ENCODE measurements at regions not wholly inside any gene's neighbourhood (a gene's known extent, or its start where the extent isn't known, plus 50 kb on each side); places are given as distances from the start of the nearest gene placed in this dataset.

- TF ChIP-seq ZNF619 (CRISPR knock-in tag; IDR thresholded peaks at IDR 0.05) = no peak
- TF ChIP-seq RFX5 (IDR thresholded peaks at IDR 0.05; ENCODE audit: low read depth, low read length) = no peak
- no peak for TF ChIP-seq EP300 (IDR thresholded peaks at IDR 0.05; ENCODE audit: low read depth in 2 of 2, low read length in 2 of 2)
- TF ChIP-seq EP300 (CRISPR knock-in tag; IDR thresholded peaks at IDR 0.05; ENCODE audit: borderline replicate concordance) = no peak
- no peak for TF ChIP-seq POLR2AphosphoS5 (IDR thresholded peaks at IDR 0.05; ENCODE audit: low read depth, low read length)
- TF ChIP-seq BRCA1 (CRISPR knock-in tag; IDR thresholded peaks at IDR 0.05) = no peak
- no peak for TF ChIP-seq USF2 (IDR thresholded peaks at IDR 0.05; ENCODE audit: low read depth, low read length)
- TF ChIP-seq USF2 (CRISPR knock-in tag; IDR thresholded peaks at IDR 0.05; ENCODE audit: borderline replicate concordance) = no peak
- no peak for TF ChIP-seq NFRKB (IDR thresholded peaks at IDR 0.05)
- no peak for TF ChIP-seq CTCF (CRISPR knock-in tag; IDR thresholded peaks at IDR 0.05)
- no peak for TF ChIP-seq REPIN1 (CRISPR knock-in tag; IDR thresholded peaks at IDR 0.05; ENCODE audit: borderline replicate concordance, low read depth)
- TF ChIP-seq FOXO4 (CRISPR knock-in tag; conservative IDR thresholded peaks at IDR 0.05) = no peak
Observed at GRCh38 chr2:126208266-126208665, 447.7 kb upstream of the GYPC start.

Measured in HepG2 (cell line).